Erythroblast (primary cell): ENCODE measurements at regions not wholly inside any gene's neighbourhood (a gene's known extent, or its start where the extent isn't known, plus 50 kb on each side); places are given as distances from the start of the nearest gene placed in this dataset.

Experiments
- GATA1 ChIP-seq: IDR thresholded peaks from 2 replicates; pipeline ENCODE4 v1.6.1; 2011; ENCODE audit warnings: low read depth, mild to moderate bottlenecking, control low read depth, low read length, moderate library complexity
- POLR2A ChIP-seq: IDR thresholded peaks from 2 replicates; pipeline ENCODE4 v1.6.1; 2011; ENCODE audit warnings: mild to moderate bottlenecking, low read length

DNA sequence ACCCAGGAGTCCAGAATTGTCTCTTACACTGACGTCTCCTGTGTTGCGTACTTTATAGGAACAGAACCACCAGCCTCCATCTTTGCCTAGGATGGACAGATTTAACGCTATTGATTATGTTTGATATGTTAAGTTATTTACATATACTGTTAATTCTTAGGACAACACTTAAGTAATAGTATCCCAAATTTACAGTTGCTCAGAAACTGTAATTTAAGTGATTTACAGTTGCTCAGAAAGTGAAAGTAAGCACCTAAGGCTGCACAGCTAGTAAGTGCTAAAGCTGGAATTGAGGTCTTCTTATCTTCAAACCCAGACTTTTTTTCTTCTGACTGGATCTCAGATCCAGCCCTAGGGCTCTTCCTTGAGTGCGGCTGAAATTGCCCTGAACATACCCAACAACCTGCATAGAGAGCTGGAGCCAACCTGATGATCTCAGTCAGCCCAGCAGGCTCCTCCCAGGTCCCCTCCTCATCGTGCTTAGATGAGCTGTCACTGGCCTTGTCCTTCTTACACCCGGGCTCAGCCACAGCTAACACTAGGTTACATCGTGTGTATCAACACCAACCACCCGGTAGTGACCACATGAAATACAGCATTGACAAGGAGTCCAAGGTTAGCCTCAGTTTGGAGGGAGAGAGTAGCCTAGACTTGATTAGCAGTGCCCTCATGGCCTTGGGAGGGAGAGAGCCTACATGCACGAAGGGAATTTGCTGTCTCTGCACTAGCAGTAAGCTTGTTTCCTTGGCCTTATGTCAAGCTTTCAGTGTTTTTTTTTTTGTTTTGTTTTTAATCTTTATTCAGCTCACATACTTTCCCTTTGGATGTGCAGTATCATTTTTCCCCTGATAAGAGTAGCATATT is 111.1 kb upstream of the ARHGAP5 start:
- TF ChIP-seq POLR2A (no peak), GATA1 (no peak)
